ENCODE measurements at regions not wholly inside any gene's neighbourhood (a gene's known extent, or its start where the extent isn't known, plus 50 kb on each side); places are given as distances from the start of the nearest gene placed in this dataset.

- Mint-ChIP-seq H3K36me3 (no peaks in the 10 kb centered on the region), H3K27ac (no peak overlapping the region), H3K4me1 (no peaks in the 10 kb centered on the region), H3K4me3 (no peak overlapping the region), H3K9me3 (0 out of 2 replicates have a peak, but pooled peaks cover 5% of the 10 kb centered on the region), H3K27me3 (ENCODE audit: low read depth) (no peaks in the 10 kb centered on the region)
- TF ChIP-seq JUN (CRISPR knock-in tag; IDR thresholded peaks at IDR 0.05) = no peak
- no peak for TF ChIP-seq ZNF532 (CRISPR knock-in tag; IDR thresholded peaks at IDR 0.05; ENCODE audit: borderline replicate concordance)
- no peak for TF ChIP-seq E2F4 (CRISPR knock-in tag; IDR thresholded peaks at IDR 0.05; ENCODE audit: borderline replicate concordance, low read depth)
- TF ChIP-seq ATF3 (CRISPR knock-in tag; conservative IDR thresholded peaks at IDR 0.05) = no peak
- TF ChIP-seq ZBTB21 (CRISPR knock-in tag; IDR thresholded peaks at IDR 0.05; ENCODE audit: borderline replicate concordance) = no peak
- TF ChIP-seq AFF4 (CRISPR knock-in tag; IDR thresholded peaks at IDR 0.05; ENCODE audit: borderline replicate concordance) = no peak
- no peak for TF ChIP-seq CREB1 (CRISPR knock-in tag; IDR thresholded peaks at IDR 0.05)
- TF ChIP-seq ZNF416 (CRISPR knock-in tag; IDR thresholded peaks at IDR 0.05) = no peak
- TF ChIP-seq ZNF396 (CRISPR knock-in tag; IDR thresholded peaks at IDR 0.05; ENCODE audit: borderline replicate concordance) = no peak
- no peak for TF ChIP-seq GTF2I (CRISPR knock-in tag; conservative IDR thresholded peaks at IDR 0.05)
- TF ChIP-seq NR2C2 (CRISPR knock-in tag; IDR thresholded peaks at IDR 0.05) = no peak
- POLR2A ChIA-PET = no interaction called here
- DNase-seq (ENCODE audit: low spot score) (no peak), ATAC-seq (no peak)
- CTCF ChIA-PET = no interaction called here
Measured at GRCh38 chr4:176508780-176509331, 189.1 kb downstream of the SPCS3 start.

- Mint-ChIP-seq H3K27ac (no peak overlapping the region), H3K4me3 (no peak overlapping the region), H3K27me3 (ENCODE audit: low read depth) (no peaks in the 10 kb centered on the region), H3K4me1 (no peaks in the 10 kb centered on the region), H3K36me3 (no peaks in the 10 kb centered on the region), H3K9me3 (peaks cover 14% of the 10 kb centered on the region)
- no peak for ATAC-seq
- CTCF ChIA-PET = no interaction called here
- no peak for TF ChIP-seq ERG (CRISPR knock-in tag; IDR thresholded peaks at IDR 0.05)
- TF ChIP-seq ZNF416 (CRISPR knock-in tag; IDR thresholded peaks at IDR 0.05) = no peak
- no peak for TF ChIP-seq ZNF671 (CRISPR knock-in tag; IDR thresholded peaks at IDR 0.05)
- no peak for TF ChIP-seq FOXK1 (CRISPR knock-in tag; IDR thresholded peaks at IDR 0.05)
- TF ChIP-seq JAZF1 (CRISPR knock-in tag; IDR thresholded peaks at IDR 0.05) = no peak
- no peak for TF ChIP-seq GABPB1 (CRISPR knock-in tag; IDR thresholded peaks at IDR 0.05)
- TF ChIP-seq TP53 (CRISPR knock-in tag; IDR thresholded peaks at IDR 0.05) = no peak
- TF ChIP-seq NFATC4 (CRISPR knock-in tag; IDR thresholded peaks at IDR 0.05) = no peak
- TF ChIP-seq NFE2L1 (CRISPR knock-in tag; IDR thresholded peaks at IDR 0.05) = no peak
- TF ChIP-seq ZMAT4 (CRISPR knock-in tag; IDR thresholded peaks at IDR 0.05) = no peak
- TF ChIP-seq IRF2 (CRISPR knock-in tag; IDR thresholded peaks at IDR 0.05; ENCODE audit: borderline replicate concordance, low read depth) = no peak
- no peak for TF ChIP-seq MLX (CRISPR knock-in tag; IDR thresholded peaks at IDR 0.05)
- POLR2A ChIA-PET = no interaction called here
- no peak for DNase-seq (ENCODE audit: low spot score)
Measured at GRCh38 chr4:176525576-176525975, 205.8 kb downstream of the SPCS3 start.
